ENCODE measurements at regions not wholly inside any gene's neighbourhood (a gene's known extent, or its start where the extent isn't known, plus 50 kb on each side); places are given as distances from the start of the nearest gene placed in this dataset.

DNA sequence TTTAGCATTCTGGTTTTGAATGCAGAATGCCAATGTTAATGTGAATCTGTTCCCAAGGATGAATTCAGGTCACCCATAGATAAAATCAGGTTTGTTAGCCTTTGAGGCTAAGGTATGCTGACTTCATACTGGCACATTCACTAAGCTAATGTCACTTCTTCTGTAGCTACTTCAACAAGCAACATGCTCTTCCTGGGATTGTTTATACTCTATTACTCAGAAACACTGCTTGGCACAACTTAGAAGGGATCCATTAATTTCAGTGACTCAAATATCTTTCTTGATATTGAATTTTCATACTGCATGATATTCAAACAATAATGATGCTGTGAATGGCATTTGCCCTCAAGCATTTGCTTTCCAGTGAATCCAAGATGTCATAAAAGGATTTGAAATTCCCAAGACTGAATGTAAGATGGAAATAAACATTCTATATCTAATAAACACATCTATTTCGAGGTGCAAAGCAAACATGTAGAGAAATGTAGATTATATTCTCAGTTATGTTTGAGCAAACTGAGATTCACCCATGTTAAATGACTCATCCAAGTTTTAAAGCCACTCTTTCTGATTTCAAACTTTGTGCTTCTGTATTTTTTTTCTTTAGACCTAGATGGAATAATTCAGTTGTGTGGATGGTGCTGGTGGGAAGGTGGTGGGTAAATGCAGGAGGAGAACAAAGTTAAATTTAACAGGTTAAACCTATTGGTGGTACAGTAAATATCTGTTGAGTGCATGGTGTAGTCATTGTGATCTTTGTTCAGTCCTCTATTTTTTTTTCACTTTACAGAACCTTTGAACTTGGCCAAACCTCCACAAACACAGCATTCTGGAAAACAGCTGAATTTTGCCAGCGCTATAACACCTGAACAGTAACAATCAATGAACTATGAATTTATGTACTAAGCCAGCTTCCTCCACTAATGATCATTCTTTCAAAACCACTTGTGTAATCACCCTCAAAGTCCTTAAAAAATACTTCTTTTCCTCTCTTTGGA is 162.1 kb upstream of the XIRP2 start:
- TF ChIP-seq CTCF (IDR thresholded peaks at IDR 0.05 in 4 of 5, conservative IDR thresholded peaks at IDR 0.05 in 1 of 5) (no peak), POLR2A (IDR thresholded peaks at IDR 0.05) (no peak)
